ENCODE measurements at regions not wholly inside any gene's neighbourhood (a gene's known extent, or its start where the extent isn't known, plus 50 kb on each side); places are given as distances from the start of the nearest gene placed in this dataset.
"Not testable (repeated sequence)": the region's sequence is repeated elsewhere in the genome, so short reads cannot be mapped to it uniquely, and the experiment has no call there.

GRCh38 chr18:60007661-60008060, 107.9 kb downstream of the PMAIP1 start:
- no peak for DNase-seq

GRCh38 chr18:60003610-60004185, 103.9 kb downstream of the PMAIP1 start:
- no peak for DNase-seq

- peak in 1 of 2 donors; percentile 5 for DNase-seq
Measured at GRCh38 chr18:59996370-59996966, 96.7 kb downstream of the PMAIP1 start.

- no peak for DNase-seq
Measured at GRCh38 chr18:59994357-59994756, 94.6 kb downstream of the PMAIP1 start.

- DNase-seq: no peak
Measured at GRCh38 chr18:59993560-59993959, 93.8 kb downstream of the PMAIP1 start.

- peak in 1 of 2 donors; percentile 39 for DNase-seq
Measured at GRCh38 chr18:59990121-59990823, 90.5 kb downstream of the PMAIP1 start.

- DNase-seq: peak; percentile 1 to 40
Measured at GRCh38 chr18:59988098-59988706, 88.4 kb downstream of the PMAIP1 start.

GRCh38 chr18:59987102-59987501, 87.3 kb downstream of the PMAIP1 start:
- no peak for DNase-seq

- no peak for DNase-seq
Measured at GRCh38 chr18:59986139-59986538, 86.3 kb downstream of the PMAIP1 start.

- no peak for DNase-seq
Measured at GRCh38 chr18:59985289-59985688, 85.5 kb downstream of the PMAIP1 start.

GRCh38 chr18:59983506-59983905, 83.7 kb downstream of the PMAIP1 start:
- no peak for DNase-seq

GRCh38 chr18:59980188-59980637, 80.4 kb downstream of the PMAIP1 start:
- DNase-seq: no peak

GRCh38 chr18:59971871-59972428, 72.2 kb downstream of the PMAIP1 start:
- DNase-seq: no peak

GRCh38 chr18:59971144-59971543, 71.3 kb downstream of the PMAIP1 start:
- DNase-seq: peak in 1 of 2 donors; percentile 51

GRCh38 chr18:59969477-59970028, 69.8 kb downstream of the PMAIP1 start:
- not testable (repeated sequence) for DNase-seq

- no peak for DNase-seq
Measured at GRCh38 chr18:59968583-59968982, 68.8 kb downstream of the PMAIP1 start.

- no peak for DNase-seq
Measured at GRCh38 chr18:59967878-59968277, 68.1 kb downstream of the PMAIP1 start.

- no peak for DNase-seq
Measured at GRCh38 chr18:59966913-59967312, 67.1 kb downstream of the PMAIP1 start.

GRCh38 chr18:59963229-59963628, 63.4 kb downstream of the PMAIP1 start:
- DNase-seq: no peak

- DNase-seq: no peak
Measured at GRCh38 chr18:59961070-59961469, 61.3 kb downstream of the PMAIP1 start.

- DNase-seq: no peak
Measured at GRCh38 chr18:59960272-59960671, 60.5 kb downstream of the PMAIP1 start.

- DNase-seq: no peak
Measured at GRCh38 chr18:59959606-59960005, 59.8 kb downstream of the PMAIP1 start.

- no peak for DNase-seq
Measured at GRCh38 chr18:59959073-59959472, 59.3 kb downstream of the PMAIP1 start.
